ENCODE measurements at regions not wholly inside any gene's neighbourhood (a gene's known extent, or its start where the extent isn't known, plus 50 kb on each side); places are given as distances from the start of the nearest gene placed in this dataset.

DNA sequence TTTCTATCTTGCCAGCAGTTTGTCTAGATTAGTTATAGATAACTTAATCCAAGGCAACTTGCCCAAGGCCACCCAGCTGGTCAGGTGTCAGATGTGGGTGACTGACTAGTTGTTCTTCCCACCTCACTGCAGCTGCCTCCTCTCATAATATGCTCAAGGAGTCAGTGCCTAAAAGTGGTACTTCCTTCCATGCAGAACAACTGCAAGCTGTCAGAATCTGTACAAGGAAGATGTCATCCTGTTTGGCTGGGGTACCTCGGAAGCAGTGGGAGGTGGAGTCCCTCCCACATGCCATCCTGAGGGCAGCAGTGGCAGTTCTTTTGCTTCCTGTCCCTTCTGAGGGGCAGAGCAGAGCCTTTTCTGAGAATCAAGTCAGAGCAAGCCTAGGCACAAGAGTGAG is 193.2 kb upstream of the RFC3 start:
- H3K36me3 ChIP-seq (ENCODE audit: control insufficient read depth in 4 of 4, insufficient read depth in 3 of 4, low read depth in 1 of 4, low read length in 3 of 4), result no peaks in the 10 kb centered on the region
- TF ChIP-seq JUND (IDR thresholded peaks at IDR 0.05) (no peak), HNF4G (IDR thresholded peaks at IDR 0.05) (no peak), ZBTB33 (IDR thresholded peaks at IDR 0.05) (no peak), MAX (IDR thresholded peaks at IDR 0.05) (no peak), FOXA2 (IDR thresholded peaks at IDR 0.05) (no peak), REST (IDR thresholded peaks at IDR 0.05) (no peak), NR2F2 (IDR thresholded peaks at IDR 0.05) (no peak)
- TF ChIP-seq, protein P1, sequence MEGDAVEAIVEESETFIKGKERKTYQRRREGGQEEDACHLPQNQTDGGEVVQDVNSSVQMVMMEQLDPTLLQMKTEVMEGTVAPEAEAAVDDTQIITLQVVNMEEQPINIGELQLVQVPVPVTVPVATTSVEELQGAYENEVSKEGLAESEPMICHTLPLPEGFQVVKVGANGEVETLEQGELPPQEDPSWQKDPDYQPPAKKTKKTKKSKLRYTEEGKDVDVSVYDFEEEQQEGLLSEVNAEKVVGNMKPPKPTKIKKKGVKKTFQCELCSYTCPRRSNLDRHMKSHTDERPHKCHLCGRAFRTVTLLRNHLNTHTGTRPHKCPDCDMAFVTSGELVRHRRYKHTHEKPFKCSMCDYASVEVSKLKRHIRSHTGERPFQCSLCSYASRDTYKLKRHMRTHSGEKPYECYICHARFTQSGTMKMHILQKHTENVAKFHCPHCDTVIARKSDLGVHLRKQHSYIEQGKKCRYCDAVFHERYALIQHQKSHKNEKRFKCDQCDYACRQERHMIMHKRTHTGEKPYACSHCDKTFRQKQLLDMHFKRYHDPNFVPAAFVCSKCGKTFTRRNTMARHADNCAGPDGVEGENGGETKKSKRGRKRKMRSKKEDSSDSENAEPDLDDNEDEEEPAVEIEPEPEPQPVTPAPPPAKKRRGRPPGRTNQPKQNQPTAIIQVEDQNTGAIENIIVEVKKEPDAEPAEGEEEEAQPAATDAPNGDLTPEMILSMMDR (IDR thresholded peaks at IDR 0.05; ENCODE audit: low read depth, low read length, missing input control), result no peak
- H3K27ac ChIP-seq (ENCODE audit: low read depth in 1 of 2, low read length in 2 of 2), result no peak overlapping the region
- no peaks in the 10 kb centered on the region for H3K9me3 ChIP-seq (ENCODE audit: control insufficient read depth in 4 of 4, low read length in 3 of 4)
- no peaks in the 10 kb centered on the region for H3K27me3 ChIP-seq (ENCODE audit: control insufficient read depth in 4 of 4, insufficient read depth in 4 of 4, low read length in 3 of 4)
- H3K4me1 ChIP-seq (ENCODE audit: control insufficient read depth in 4 of 4, insufficient read depth in 4 of 4, low read length in 3 of 4), result peaks cover 2 to 14% (median 11%) of the 10 kb centered on the region in 4 donors
- H3K9ac ChIP-seq (ENCODE audit: low read depth in 1 of 2, low read length in 2 of 2), result no peak overlapping the region
- 73% methylated on average over 1 of the region's 1 CpG for WGBS
- no peak for DNase-seq (ENCODE audit: low spot score)
- no peak overlapping the region for H3K4me3 ChIP-seq (ENCODE audit: low read depth in 1 of 3, low read length in 3 of 3)

GRCh38 chr13:33626407-33626806 is 191.5 kb upstream of the RFC3 start:
- Histone ChIP-seq H3K4me1 (ENCODE audit: control insufficient read depth in 4 of 4, insufficient read depth in 4 of 4, low read length in 3 of 4) (peaks cover 2 to 19% (median 17%) of the 10 kb centered on the region in 4 donors), H3K9me3 (ENCODE audit: control insufficient read depth in 4 of 4, low read length in 3 of 4) (no peaks in the 10 kb centered on the region), H3K27ac (ENCODE audit: low read depth in 1 of 2, low read length in 2 of 2) (no peak overlapping the region), H3K27me3 (ENCODE audit: control insufficient read depth in 4 of 4, insufficient read depth in 4 of 4, low read length in 3 of 4) (no peaks in the 10 kb centered on the region), H3K36me3 (ENCODE audit: control insufficient read depth in 4 of 4, insufficient read depth in 3 of 4, low read depth in 1 of 4, low read length in 3 of 4) (no peaks in the 10 kb centered on the region), H3K4me3 (ENCODE audit: low read depth in 1 of 3, low read length in 3 of 3) (no peak overlapping the region), H3K9ac (ENCODE audit: low read depth in 1 of 2, low read length in 2 of 2) (no peak overlapping the region)
- no peak for TF ChIP-seq NR2F2 (IDR thresholded peaks at IDR 0.05)
- no peak for DNase-seq (ENCODE audit: low spot score)

- no peaks in the 10 kb centered on the region for H3K36me3 ChIP-seq (ENCODE audit: control insufficient read depth in 4 of 4, insufficient read depth in 3 of 4, low read depth in 1 of 4, low read length in 3 of 4)
- WGBS, result 76% methylated on average over 6 of the region's 6 CpGs
- H3K27ac ChIP-seq (ENCODE audit: low read depth in 1 of 2, low read length in 2 of 2), result no peak overlapping the region
- no peaks in the 10 kb centered on the region for H3K9me3 ChIP-seq (ENCODE audit: control insufficient read depth in 4 of 4, low read length in 3 of 4)
- H3K27me3 ChIP-seq (ENCODE audit: control insufficient read depth in 4 of 4, insufficient read depth in 4 of 4, low read length in 3 of 4), result no peaks in the 10 kb centered on the region
- no peak for DNase-seq (ENCODE audit: low spot score)
- no peak overlapping the region for H3K4me3 ChIP-seq (ENCODE audit: low read depth in 1 of 3, low read length in 3 of 3)
- no peak overlapping the region for H3K9ac ChIP-seq (ENCODE audit: low read depth in 1 of 2, low read length in 2 of 2)
- H3K4me1 ChIP-seq (ENCODE audit: control insufficient read depth in 4 of 4, insufficient read depth in 4 of 4, low read length in 3 of 4), result peaks cover 2 to 19% (median 17%) of the 10 kb centered on the region in 4 donors
- TF ChIP-seq GABPA (IDR thresholded peaks at IDR 0.05 in 1 of 2, conservative IDR thresholded peaks at IDR 0.05 in 1 of 2) (no peak), ATF3 (IDR thresholded peaks at IDR 0.05) (peak; percentile 88), MAX (IDR thresholded peaks at IDR 0.05) (no peak), NR2F2 (IDR thresholded peaks at IDR 0.05) (no peak), YY1 (IDR thresholded peaks at IDR 0.05) (no peak), SP1 (IDR thresholded peaks at IDR 0.05) (peak; percentile 17), REST (IDR thresholded peaks at IDR 0.05) (no peak), HNF4G (IDR thresholded peaks at IDR 0.05) (no peak)
- TF ChIP-seq, protein P1 (IDR thresholded peaks at IDR 0.05; ENCODE audit: low read depth, low read length, missing input control), result no peak
Observed at GRCh38 chr13:33628662-33629061, 189.3 kb upstream of the RFC3 start.
